ENCODE measurements at regions not wholly inside any gene's neighbourhood (a gene's known extent, or its start where the extent isn't known, plus 50 kb on each side); places are given as distances from the start of the nearest gene placed in this dataset.
A peak's percentile ranks its signal among the peaks of the same experiment; 100 is the strongest.

GRCh38 chr9:89888233-89888632 lies 283.4 kb downstream of the GADD45G start:
- no peak overlapping the region for H3K4me3 ChIP-seq
- no peak for ATAC-seq (ENCODE audit: low FRiP score in 2 of 2)
- H3K27ac ChIP-seq = no peak overlapping the region
- TF ChIP-seq EP300 (IDR thresholded peaks at IDR 0.05) = no peak
- TF ChIP-seq POLR2A (IDR thresholded peaks at IDR 0.05) = no peak
- TF ChIP-seq CTCF (IDR thresholded peaks at IDR 0.05) = no peak
- no peaks in the 10 kb centered on the region for H3K27me3 ChIP-seq
- 92 to 94% methylated on average over 2 of the region's 2 CpGs for WGBS, 2 donors
- H3K4me1 ChIP-seq = peaks cover 7 to 22% (median 13%) of the 10 kb centered on the region in 4 donors
- no peaks in the 10 kb centered on the region for H3K36me3 ChIP-seq
- H3K9me3 ChIP-seq = no peaks in the 10 kb centered on the region
- no peak for DNase-seq

- peaks cover 7 to 22% (median 13%) of the 10 kb centered on the region in 4 donors for H3K4me1 ChIP-seq
- H3K27ac ChIP-seq = no peak overlapping the region
- no peaks in the 10 kb centered on the region for H3K27me3 ChIP-seq
- TF ChIP-seq POLR2A (IDR thresholded peaks at IDR 0.05) (no peak), EP300 (IDR thresholded peaks at IDR 0.05) (no peak), POLR2AphosphoS5 (IDR thresholded peaks at IDR 0.05) (no peak), CTCF (IDR thresholded peaks at IDR 0.05) (no peak)
- DNase-seq (peak in 1 of 2 donors; percentile 14), ATAC-seq (ENCODE audit: low FRiP score in 2 of 2) (no peak)
- H3K4me3 ChIP-seq = no peak overlapping the region
- H3K9me3 ChIP-seq = no peaks in the 10 kb centered on the region
- H3K36me3 ChIP-seq = no peaks in the 10 kb centered on the region
- WGBS, 2 donors = 82 to 93% methylated on average over 3 of the region's 3 CpGs
These were observed 283.9 kb downstream of the GADD45G start for GRCh38 chr9:89888677-89889076.

GRCh38 chr9:89889865-89890264 lies 285.1 kb downstream of the GADD45G start:
- WGBS, 2 donors = 86 to 90% methylated on average over 5 of the region's 5 CpGs
- no peak for TF ChIP-seq CTCF (IDR thresholded peaks at IDR 0.05)
- TF ChIP-seq POLR2AphosphoS5 (IDR thresholded peaks at IDR 0.05) = no peak
- TF ChIP-seq POLR2A (IDR thresholded peaks at IDR 0.05) = no peak
- TF ChIP-seq EP300 (IDR thresholded peaks at IDR 0.05) = no peak
- ATAC-seq (ENCODE audit: low FRiP score in 2 of 2) (no peak), DNase-seq (no peak)
- no peaks in the 10 kb centered on the region for H3K9me3 ChIP-seq
- no peaks in the 10 kb centered on the region for H3K36me3 ChIP-seq
- peaks cover 7 to 22% (median 13%) of the 10 kb centered on the region in 4 donors for H3K4me1 ChIP-seq
- no peaks in the 10 kb centered on the region for H3K27me3 ChIP-seq
- H3K4me3 ChIP-seq = no peak overlapping the region
- no peak overlapping the region for H3K27ac ChIP-seq

- ATAC-seq (ENCODE audit: low FRiP score in 2 of 2) (no peak), DNase-seq (no peak)
- Histone ChIP-seq H3K4me3 (no peak overlapping the region), H3K27ac (no peak overlapping the region), H3K4me1 (peaks cover 7 to 22% (median 13%) of the 10 kb centered on the region in 4 donors), H3K9me3 (no peaks in the 10 kb centered on the region), H3K36me3 (no peaks in the 10 kb centered on the region), H3K27me3 (no peaks in the 10 kb centered on the region)
- no peak for TF ChIP-seq POLR2A (IDR thresholded peaks at IDR 0.05)
- TF ChIP-seq POLR2AphosphoS5 (IDR thresholded peaks at IDR 0.05) = no peak
- TF ChIP-seq EP300 (IDR thresholded peaks at IDR 0.05) = no peak
- no peak for TF ChIP-seq CTCF (IDR thresholded peaks at IDR 0.05)
- WGBS, 2 donors = 86 to 87% methylated on average over 9 to 13 of the region's 14 CpGs
These were observed 285.6 kb downstream of the GADD45G start for GRCh38 chr9:89890326-89890980.

GRCh38 chr9:89891221-89891590 lies 286.4 kb downstream of the GADD45G start:
- Histone ChIP-seq H3K27me3 (no peaks in the 10 kb centered on the region), H3K4me1 (peaks cover 7 to 22% (median 13%) of the 10 kb centered on the region in 4 donors), H3K27ac (peak overlapping the region in 2 of 4 donors; percentile 27 to 70), H3K9me3 (no peaks in the 10 kb centered on the region), H3K36me3 (no peaks in the 10 kb centered on the region), H3K4me3 (no peak overlapping the region)
- DNase-seq (no peak), ATAC-seq (ENCODE audit: low FRiP score in 2 of 2) (peak; percentile 19 to 35)
- TF ChIP-seq EP300 (IDR thresholded peaks at IDR 0.05) (no peak), POLR2AphosphoS5 (IDR thresholded peaks at IDR 0.05) (no peak), POLR2A (IDR thresholded peaks at IDR 0.05) (no peak), CTCF (IDR thresholded peaks at IDR 0.05) (no peak)
- WGBS, 2 donors = 73 to 84% methylated on average over 5 of the region's 5 CpGs

Data from upper lobe of left lung (tissue), 6 donors.